H1 (cell line): ENCODE measurements at regions not wholly inside any gene's neighbourhood (a gene's known extent, or its start where the extent isn't known, plus 50 kb on each side); places are given as distances from the start of the nearest gene placed in this dataset.

Experiments used
- CTCF ChIA-PET: fragments of 300-600 bp; sonication (Branson Sonifier 250); formaldehyde crosslinking; loops from one replicate; lab custom pipeline; 2021; ENCODE audit not compliant: partially characterized antibody; lab: Charles Lee
- POLR2A ChIA-PET: fragments of 300-600 bp; sonication (Branson Sonifier 250); formaldehyde crosslinking; loops from one replicate; lab custom pipeline; 2021; ENCODE audit warnings: inconsistent platforms; ENCODE audit not compliant: partially characterized antibody; lab: Charles Lee
- DNase-seq, 2 experiments: peaks; one replicate each; pipeline versions ENCODE4 v3.0.0 to v3.0.0-alpha.2; 2010 to 2022; ENCODE audit warnings: low spot score in 2 of 2, low read depth in 1 of 2, mixed read lengths in 1 of 2
- FAIRE-seq: peaks from 2 replicates; lab custom pipeline; 2011; peaks lifted over from hg19 to GRCh38; lab: Jason Lieb, UNC
- H2AFZ ChIP-seq: 2 replicates; pipeline ENCODE4 v1.8.1; 2012; ENCODE audit warnings: low read length, inconsistent platforms
- H2AK5ac ChIP-seq: 2 replicates; pipeline ENCODE4 v1.6.1; 2013; ENCODE audit warnings: low read depth, low read length
- H2BK120ac ChIP-seq: replicated peaks from 2 replicates; pipeline ENCODE3; 2013; ENCODE audit warnings: low read depth, low read length, inconsistent platforms
- H2BK12ac ChIP-seq: 2 replicates; pipeline ENCODE4 v1.6.1; 2013; ENCODE audit warnings: low read depth, low read length
- H2BK15ac ChIP-seq: 2 replicates; pipeline ENCODE4 v1.6.1; 2013; ENCODE audit warnings: low read length
- H2BK20ac ChIP-seq: 2 replicates; pipeline ENCODE4 v1.6.1; 2013; ENCODE audit warnings: low read length
- H2BK5ac ChIP-seq: 2 replicates; pipeline ENCODE4 v1.6.1; 2013; ENCODE audit warnings: low read depth, low read length
- H3K14ac ChIP-seq: 2 replicates; pipeline ENCODE4 v1.6.1; 2013; ENCODE audit warnings: inconsistent platforms; ENCODE audit not compliant: insufficient read length
- H3K18ac ChIP-seq: 2 replicates; pipeline ENCODE4 v1.6.1; 2013; ENCODE audit warnings: low read length; ENCODE audit errors: extremely low read depth
- H3K23ac ChIP-seq: 2 replicates; pipeline ENCODE4 v1.6.1; 2013; ENCODE audit warnings: inconsistent platforms; ENCODE audit not compliant: insufficient read length
- H3K23me2 ChIP-seq: 2 replicates; pipeline ENCODE4 v1.6.1; 2013; ENCODE audit warnings: low read depth, low read length
- H3K27ac ChIP-seq: 2 replicates; pipeline ENCODE4 v1.6.1; 2011; ENCODE audit warnings: low read depth, low read length, inconsistent platforms
- H3K27me3 ChIP-seq, 4 experiments: replicated peaks in 1 of 4; 1 replicate in 1 of 4; 2 replicates in 3 of 4; pipeline versions ENCODE4 v1.6.1 to v1.8.1; 2011 to 2013; ENCODE audit warnings: low read length in 3 of 4, mild to moderate bottlenecking in 3 of 4, inconsistent platforms in 2 of 4, mixed read lengths in 2 of 4, moderate library complexity in 1 of 4; ENCODE audit not compliant: control insufficient read depth in 3 of 4, insufficient read depth in 3 of 4; ENCODE audit errors: extremely low read depth in 1 of 4
- H3K36me3 ChIP-seq, 4 experiments: 2 replicates each; pipeline versions ENCODE4 v1.6.1 to v1.8.1; 2011 to 2013; ENCODE audit warnings: mild to moderate bottlenecking in 4 of 4, low read length in 3 of 4, moderate library complexity in 2 of 4, control low read depth in 1 of 4, inconsistent platforms in 1 of 4; ENCODE audit not compliant: insufficient read depth in 4 of 4, control insufficient read depth in 2 of 4
- H3K4ac ChIP-seq: replicated peaks from 2 replicates; pipeline ENCODE3; 2013; ENCODE audit warnings: low read length, low read depth, mixed read lengths, inconsistent platforms; ENCODE audit not compliant: insufficient read length
- H3K4me1 ChIP-seq, 4 experiments: replicated peaks in 1 of 4; 1 replicate in 1 of 4; 2 replicates in 3 of 4; pipeline versions ENCODE4 v1.6.1 to v1.8.1; 2011 to 2013; ENCODE audit warnings: low read length in 3 of 4, inconsistent platforms in 2 of 4, mixed read lengths in 1 of 4; ENCODE audit not compliant: insufficient read depth in 4 of 4, control insufficient read depth in 3 of 4
- H3K4me2 ChIP-seq, 2 experiments: 2 replicates each; pipeline versions ENCODE4 v1.6.1 to v1.8.1; 2011 to 2013; ENCODE audit warnings: low read depth in 2 of 2, low read length in 2 of 2, control low read depth in 1 of 2, inconsistent platforms in 1 of 2, mild to moderate bottlenecking in 1 of 2; ENCODE audit not compliant: insufficient read depth in 1 of 2
- H3K4me3 ChIP-seq, 4 experiments: fragments of 200-600, 300-600 bp in 1 of 4; sonication (generic), shearing (Covaris generic), sonication (Bioruptor Twin) in 1 of 4; 2 replicates each; pipeline versions ENCODE4 v1.5.1 to v1.8.1; 2011 to 2016; ENCODE audit warnings: low read length in 4 of 4, low read depth in 3 of 4, control low read depth in 2 of 4, inconsistent platforms in 2 of 4, mild to moderate bottlenecking in 2 of 4, mixed read lengths in 1 of 4, moderate library complexity in 1 of 4; ENCODE audit not compliant: insufficient read depth in 2 of 4; ENCODE audit errors: extremely low read depth in 1 of 4
- H3K56ac ChIP-seq: replicated peaks from 2 replicates; pipeline ENCODE3; 2013; ENCODE audit warnings: low read depth, mild to moderate bottlenecking, mixed read lengths, low read length, inconsistent platforms; ENCODE audit not compliant: insufficient read length
- H3K79me1 ChIP-seq: 2 replicates; pipeline ENCODE4 v1.6.1; 2013; ENCODE audit warnings: low read depth, low read length, control low read depth
- H3K79me2 ChIP-seq, 2 experiments: 2 replicates each; pipeline versions ENCODE4 v1.6.1 to v1.8.1; 2012 to 2013; ENCODE audit warnings: low read length in 2 of 2, mild to moderate bottlenecking in 2 of 2, inconsistent platforms in 1 of 2; ENCODE audit not compliant: insufficient read depth in 2 of 2, control insufficient read depth in 1 of 2
- H3K9ac ChIP-seq, 4 experiments: replicated peaks in 1 of 4; 1 replicate in 1 of 4; 2 replicates in 3 of 4; pipeline versions ENCODE4 v1.6.1 to v1.8.1; 2011 to 2013; ENCODE audit warnings: low read depth in 3 of 4, low read length in 3 of 4, control low read depth in 2 of 4, mild to moderate bottlenecking in 2 of 4, moderate library complexity in 2 of 4, inconsistent platforms in 1 of 4; ENCODE audit errors: extremely low read depth in 1 of 4
- H3K9me3 ChIP-seq, 2 experiments: 2 replicates each; pipeline versions ENCODE4 v1.6.1 to v1.8.1; 2012 to 2013; ENCODE audit warnings: mild to moderate bottlenecking in 2 of 2, moderate library complexity in 2 of 2, control low read depth in 1 of 2, inconsistent platforms in 1 of 2, low read depth in 1 of 2, low read length in 1 of 2, mixed read lengths in 1 of 2; ENCODE audit not compliant: insufficient read depth in 2 of 2
- H4K20me1 ChIP-seq, 2 experiments: replicated peaks in 1 of 2; 2 replicates each; pipeline versions ENCODE3 to v1.8.1; 2011 to 2013; ENCODE audit warnings: inconsistent platforms in 2 of 2, low read length in 2 of 2, mild to moderate bottlenecking in 1 of 2; ENCODE audit not compliant: insufficient read depth in 2 of 2, control insufficient read depth in 1 of 2
- H4K5ac ChIP-seq: 2 replicates; pipeline ENCODE4 v1.6.1; 2013; ENCODE audit warnings: low read length, low read depth, mixed read lengths, inconsistent platforms; ENCODE audit not compliant: insufficient read length
- H4K8ac ChIP-seq: 2 replicates; pipeline ENCODE4 v1.8.0; 2013; ENCODE audit warnings: mild to moderate bottlenecking, moderate library complexity, low read length, inconsistent platforms; ENCODE audit not compliant: insufficient read depth; ENCODE audit errors: extremely low read depth
- H4K91ac ChIP-seq: replicated peaks from 2 replicates; pipeline ENCODE3; 2013; ENCODE audit warnings: low read length, mixed read lengths, inconsistent platforms; ENCODE audit not compliant: insufficient read length
- ASH2L ChIP-seq: fragments of 200-600, 300-600 bp; sonication (generic); IDR thresholded peaks from one replicate; pipeline ENCODE4 v1.7.1; 2017; ENCODE audit warnings: low read length
- BACH1 ChIP-seq: IDR thresholded peaks from 2 replicates; pipeline ENCODE4 v1.6.1; 2012; ENCODE audit warnings: low read length, improper control_type of control experiment
- CBX5 ChIP-seq: fragments of 300-800, 300-1000 bp; sonication (generic); IDR thresholded peaks from 2 replicates; pipeline ENCODE4 v1.7.1; 2016; ENCODE audit warnings: antibody characterized with exemption, low read length, low read depth
- CHD1 ChIP-seq: IDR thresholded peaks from 2 replicates; pipeline ENCODE4 v1.6.1; 2012; ENCODE audit warnings: low read depth, low read length, improper control_type of control experiment
- CREB1 ChIP-seq: IDR thresholded peaks from 2 replicates; pipeline ENCODE4 v1.6.1; 2012; ENCODE audit warnings: inconsistent platforms
- EGR1 ChIP-seq: IDR thresholded peaks from 2 replicates; pipeline ENCODE4 v1.6.1; 2011; ENCODE audit warnings: low read depth, low read length, borderline replicate concordance
- HDAC6 ChIP-seq: IDR thresholded peaks from one replicate; pipeline ENCODE4 v1.7.1; 2012; ENCODE audit warnings: low read depth, mild to moderate bottlenecking, inconsistent platforms, low read length, moderate library complexity
- KDM4A ChIP-seq: IDR thresholded peaks from one replicate; pipeline ENCODE4 v1.7.1; 2012; ENCODE audit warnings: low read depth, mild to moderate bottlenecking, moderate library complexity, low read length, inconsistent platforms; ENCODE audit not compliant: severe bottlenecking
- KDM5A ChIP-seq: fragments of 200-600 bp; IDR thresholded peaks from 2 replicates; pipeline ENCODE4 v1.7.1; 2012; ENCODE audit warnings: mild to moderate bottlenecking, low read length, inconsistent platforms, mixed read lengths
- MAFK ChIP-seq: IDR thresholded peaks from 2 replicates; pipeline ENCODE4 v1.6.1; 2012; ENCODE audit warnings: low read depth, mild to moderate bottlenecking, improper control_type of control experiment, low read length
- NRF1 ChIP-seq: IDR thresholded peaks from 2 replicates; pipeline ENCODE4 v1.6.1; 2011; ENCODE audit warnings: mild to moderate bottlenecking, low read depth, low read length, improper control_type of control experiment
- POU5F1 ChIP-seq: IDR thresholded peaks from 2 replicates; pipeline ENCODE4 v1.6.1; 2011; ENCODE audit warnings: low read depth, mild to moderate bottlenecking, low read length, moderate library complexity
- RBBP5 ChIP-seq: IDR thresholded peaks from 2 replicates; pipeline ENCODE4 v1.7.1; 2012; ENCODE audit warnings: low read depth, mild to moderate bottlenecking, inconsistent platforms, low read length, moderate library complexity, borderline replicate concordance
- SAP30 ChIP-seq: fragments of 300-600 bp; sonication (generic); IDR thresholded peaks from 2 replicates; pipeline ENCODE4 v1.7.1; 2012; ENCODE audit warnings: low read length, moderate library complexity, mild to moderate bottlenecking, inconsistent platforms; ENCODE audit not compliant: insufficient read depth, insufficient replicate concordance
- SIN3A ChIP-seq, 2 experiments: IDR thresholded peaks in 1 of 2; conservative IDR thresholded peaks in 1 of 2; 2 replicates each; pipeline ENCODE4 v1.6.1; 2011 to 2012; ENCODE audit warnings: low read length in 2 of 2, improper control_type of control experiment in 1 of 2, low read depth in 1 of 2, mild to moderate bottlenecking in 1 of 2
- WGBS, 2 experiments: shearing (Covaris generic) in 1 of 2; methylation state at CpG; one replicate each; pipeline versions ENCODE4 v1.1.6 to v1.1.7; 2013 to 2015; ENCODE audit warnings: low lambda C conversion rate in 2 of 2, mixed read lengths in 2 of 2, inconsistent platforms in 1 of 2, low coverage in 1 of 2, missing lambda C conversion rate in 1 of 2; ENCODE audit not compliant: insufficient replicate concordance in 2 of 2, insufficient coverage in 1 of 2, insufficient read length in 1 of 2; ENCODE audit errors: extremely low coverage in 1 of 2, missing lambda C conversion rate in 1 of 2; 5-methylcytosine and 5-hydroxymethylcytosine counted together
- TF ChIP-seq, protein P1 (sequence below): IDR thresholded peaks from 2 replicates; pipeline ENCODE4 v1.6.1; 2011; ENCODE audit warnings: low read depth, mild to moderate bottlenecking, low read length; ENCODE audit not compliant: insufficient read depth

DNA sequence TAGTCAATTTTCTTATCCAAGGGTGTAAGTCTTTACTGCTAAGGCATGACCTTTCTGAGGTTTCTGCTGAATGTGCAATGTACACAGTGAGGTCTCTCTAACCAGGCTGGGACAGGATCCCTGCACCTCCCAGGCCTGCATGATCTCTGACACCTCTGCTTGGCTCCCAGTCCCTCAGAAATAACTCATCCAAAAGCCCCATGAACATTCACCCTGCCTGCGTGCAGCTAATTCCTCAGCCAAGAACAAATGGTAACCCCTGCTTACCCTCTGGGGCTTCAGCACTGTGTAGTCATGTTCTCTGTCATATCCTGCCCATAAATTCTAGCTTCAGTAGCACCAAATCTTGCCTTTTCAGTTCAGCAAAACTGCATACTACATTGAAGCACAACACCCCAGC is 1146.3 kb upstream of the MIR17HG start:
- Histone ChIP-seq H2BK120ac (no peak overlapping the region), H2BK5ac (no peak overlapping the region), H3K4ac (no peak overlapping the region), H3K27me3 (no peaks in the 10 kb centered on the region)
- no peak for TF ChIP-seq ASH2L
- TF ChIP-seq SAP30: no peak
- no peak for TF ChIP-seq NRF1
- no peak for TF ChIP-seq BACH1
- no peak for TF ChIP-seq KDM4A
- TF ChIP-seq, protein P1, sequence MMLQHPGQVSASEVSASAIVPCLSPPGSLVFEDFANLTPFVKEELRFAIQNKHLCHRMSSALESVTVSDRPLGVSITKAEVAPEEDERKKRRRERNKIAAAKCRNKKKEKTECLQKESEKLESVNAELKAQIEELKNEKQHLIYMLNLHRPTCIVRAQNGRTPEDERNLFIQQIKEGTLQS: no peak
- no peak for TF ChIP-seq CHD1
- no peak for TF ChIP-seq EGR1
- TF ChIP-seq RBBP5: no peak
- no peak for TF ChIP-seq HDAC6
- no peak for TF ChIP-seq KDM5A
- TF ChIP-seq SIN3A (conservative IDR thresholded peaks at IDR 0.05 in 1 of 2, IDR thresholded peaks at IDR 0.05 in 1 of 2; ENCODE audit: low read depth in 1 of 2, low read length in 2 of 2): no peak
- no peak for TF ChIP-seq MAFK
- no peak for TF ChIP-seq CREB1
- no peak for TF ChIP-seq POU5F1
- TF ChIP-seq CBX5: no peak
- TF ChIP-seq, all 59 proteins: peak for 0
- ChIA-PET POLR2A (no interaction called here), CTCF (no interaction called here)
- Histone ChIP-seq H3K36me3 (no peaks in the 10 kb centered on the region), H3K4me3 (no peak overlapping the region), H2BK12ac (no peak overlapping the region), H4K20me1 (no peaks in the 10 kb centered on the region), H3K9me3 (no peaks in the 10 kb centered on the region), H2BK15ac (no peak overlapping the region), H2AFZ (no peak overlapping the region), H3K23me2 (no peaks in the 10 kb centered on the region), H3K79me1 (no peaks in the 10 kb centered on the region), H3K14ac (no peak overlapping the region), H3K27ac (no peak overlapping the region), H3K4me1 (no peaks in the 10 kb centered on the region), H4K8ac (no peak overlapping the region), H2BK20ac (no peak overlapping the region), H3K9ac (no peak overlapping the region), H3K23ac (no peak overlapping the region), H3K56ac (no peak overlapping the region), H2AK5ac (no peak overlapping the region), H3K79me2 (no peaks in the 10 kb centered on the region), H3K18ac (no peak overlapping the region), H4K91ac (no peak overlapping the region), H3K4me2 (no peak overlapping the region), H4K5ac (no peak overlapping the region)
- DNase-seq (no peak), FAIRE-seq (no peak)
- 100% methylated on average over 1 of the region's 1 CpG; no CpG with 5 or more reads in 1 of the 2 experiments for WGBS, 2 experiments
